ENCODE measurements at regions not wholly inside any gene's neighbourhood (a gene's known extent, or its start where the extent isn't known, plus 50 kb on each side); places are given as distances from the start of the nearest gene placed in this dataset.

DNA sequence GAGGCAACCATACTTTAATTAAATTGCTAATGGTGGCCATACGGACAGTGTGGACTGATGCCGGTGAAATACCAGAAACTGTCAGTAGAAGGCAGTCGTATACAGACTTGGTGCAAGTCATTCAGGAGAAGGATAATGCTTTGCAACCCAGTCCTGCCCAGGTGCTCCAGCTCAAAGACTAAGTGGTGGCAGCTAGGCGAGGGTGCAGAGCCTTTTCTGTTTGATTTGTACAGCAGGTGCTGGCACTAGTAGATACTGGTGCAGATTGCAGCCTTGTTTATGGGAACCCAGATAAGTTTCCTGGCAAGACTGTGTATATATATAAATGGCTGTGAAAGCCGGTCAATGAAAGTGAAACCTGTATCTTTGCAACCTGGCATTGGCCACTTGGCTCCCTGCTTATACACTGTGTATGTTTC is 208.3 kb upstream of the SYT4 start:
- Histone ChIP-seq H3K36me3 (ENCODE audit: insufficient read depth, low read length) (no peaks in the 10 kb centered on the region), H3K27ac (ENCODE audit: low read depth in 1 of 2, low read length in 2 of 2) (no peak overlapping the region), H3K9me3 (ENCODE audit: control insufficient read depth in 1 of 2, insufficient read depth in 1 of 2, low read length in 2 of 2) (peaks cover 0 to 28% of the 10 kb centered on the region in 2 experiments), H3K4me1 (ENCODE audit: insufficient read depth, low read length) (no peaks in the 10 kb centered on the region), H3K4me3 (ENCODE audit: low read length) (no peak overlapping the region), H3K27me3 (ENCODE audit: control insufficient read depth in 1 of 2, insufficient read depth in 2 of 2, low read length in 2 of 2) (no peaks in the 10 kb centered on the region)
- no peak for TF ChIP-seq CTCF (IDR thresholded peaks at IDR 0.05)
- no peaks in the 10 kb centered on the region for H3K27me3 Mint-ChIP-seq
- H3K9me3 Mint-ChIP-seq = peaks cover 13% of the 10 kb centered on the region
- no peak for DNase-seq
- no peaks in the 10 kb centered on the region for H3K36me3 Mint-ChIP-seq (ENCODE audit: low read depth)
- ChIA-PET CTCF (no interaction called here), POLR2A (no interaction called here)
- no peak overlapping the region for H3K4me3 Mint-ChIP-seq
- H3K27ac Mint-ChIP-seq = no peak overlapping the region
- no peak for ATAC-seq (ENCODE audit: poor library complexity)
- H3K4me1 Mint-ChIP-seq (ENCODE audit: low read depth) = no peaks in the 10 kb centered on the region
- intact Hi-C loops (cut with DNase I, micrococcal nuclease) = no loop called here

DNA sequence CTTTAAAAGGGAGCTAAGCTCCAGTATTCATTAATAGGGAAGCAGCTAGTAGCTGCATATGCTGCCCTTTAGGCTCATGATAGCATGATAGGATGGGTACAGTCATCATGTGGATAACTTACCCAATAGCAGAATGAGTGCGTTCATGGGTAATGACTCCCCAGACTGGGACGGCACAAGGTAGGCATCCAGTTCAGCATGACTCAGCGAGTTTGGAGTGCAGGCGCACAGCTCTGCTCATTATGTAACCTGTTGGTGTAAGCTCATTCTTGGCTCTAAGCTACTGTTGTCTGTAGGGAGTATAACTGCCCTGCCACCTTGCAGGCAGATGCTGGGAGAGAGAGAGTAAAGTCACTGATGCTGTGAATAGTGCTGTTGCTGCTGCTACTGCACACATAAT is 209.2 kb upstream of the SYT4 start:
- H3K9me3 ChIP-seq (ENCODE audit: control insufficient read depth in 1 of 2, insufficient read depth in 1 of 2, low read length in 2 of 2) = peaks cover 0 to 27% of the 10 kb centered on the region in 2 experiments
- H3K36me3 Mint-ChIP-seq (ENCODE audit: low read depth) = no peaks in the 10 kb centered on the region
- intact Hi-C loops (cut with DNase I, micrococcal nuclease) = no loop called here
- H3K27me3 Mint-ChIP-seq = no peaks in the 10 kb centered on the region
- H3K36me3 ChIP-seq (ENCODE audit: insufficient read depth, low read length) = no peaks in the 10 kb centered on the region
- H3K27ac Mint-ChIP-seq = no peak overlapping the region
- H3K4me3 Mint-ChIP-seq = no peak overlapping the region
- DNase-seq (peak in 3 of 14 experiments; percentile 2 to 22 (median 14)), ATAC-seq (ENCODE audit: poor library complexity) (no peak)
- no peaks in the 10 kb centered on the region for H3K4me1 Mint-ChIP-seq (ENCODE audit: low read depth)
- H3K27ac ChIP-seq (ENCODE audit: low read depth in 1 of 2, low read length in 2 of 2) = no peak overlapping the region
- peaks cover 8% of the 10 kb centered on the region for H3K9me3 Mint-ChIP-seq
- ChIA-PET CTCF (no interaction called here), POLR2A (no interaction called here)
- H3K4me3 ChIP-seq (ENCODE audit: low read length) = no peak overlapping the region
- no peaks in the 10 kb centered on the region for H3K27me3 ChIP-seq (ENCODE audit: control insufficient read depth in 1 of 2, insufficient read depth in 2 of 2, low read length in 2 of 2)
- no peak for TF ChIP-seq CTCF (IDR thresholded peaks at IDR 0.05)
- no peaks in the 10 kb centered on the region for H3K4me1 ChIP-seq (ENCODE audit: insufficient read depth, low read length)

DNA sequence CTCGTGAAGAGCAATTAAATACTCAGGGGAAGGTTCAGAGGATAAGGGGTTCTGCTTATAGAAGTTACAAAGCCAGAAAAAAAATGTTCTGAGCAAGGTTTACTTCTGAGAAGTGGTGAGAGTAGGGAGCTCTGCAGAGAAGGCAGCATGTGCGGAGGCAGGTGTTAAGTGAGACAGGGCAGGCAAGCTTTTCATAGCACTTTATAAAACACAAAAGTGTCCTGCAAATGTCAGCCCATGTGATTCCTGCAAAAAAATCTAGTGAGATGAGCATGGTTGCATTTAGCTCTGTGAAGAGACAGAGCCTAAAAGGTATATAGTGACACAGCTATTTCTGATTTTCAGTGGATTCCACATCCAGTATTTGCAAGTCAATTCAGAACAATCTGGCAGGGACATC is 223.8 kb upstream of the SYT4 start:
- DNase-seq (no peak), ATAC-seq (ENCODE audit: poor library complexity) (no peak)

More for the DNA sequence above, 223.8 kb upstream of the SYT4 start:
- TF ChIP-seq CTCF (IDR thresholded peaks at IDR 0.05) = no peak
- Mint-ChIP-seq H3K27ac (no peak overlapping the region), H3K4me1 (ENCODE audit: low read depth) (no peaks in the 10 kb centered on the region), H3K4me3 (no peak overlapping the region), H3K27me3 (no peaks in the 10 kb centered on the region), H3K9me3 (peaks cover 19% of the 10 kb centered on the region), H3K36me3 (ENCODE audit: low read depth) (no peaks in the 10 kb centered on the region)
- no peaks in the 10 kb centered on the region for H3K9me3 ChIP-seq (ENCODE audit: control insufficient read depth in 1 of 2, insufficient read depth in 1 of 2, low read length in 2 of 2)
- no peak overlapping the region for H3K27ac ChIP-seq (ENCODE audit: low read depth in 1 of 2, low read length in 2 of 2)
- H3K4me1 ChIP-seq (ENCODE audit: insufficient read depth, low read length) = no peaks in the 10 kb centered on the region
- H3K4me3 ChIP-seq (ENCODE audit: low read length) = no peak overlapping the region
- H3K27me3 ChIP-seq (ENCODE audit: control insufficient read depth in 1 of 2, insufficient read depth in 2 of 2, low read length in 2 of 2) = no peaks in the 10 kb centered on the region
- no peaks in the 10 kb centered on the region for H3K36me3 ChIP-seq (ENCODE audit: insufficient read depth, low read length)
- ChIA-PET POLR2A (no interaction called here), CTCF (no interaction called here)
- intact Hi-C loops (cut with DNase I, micrococcal nuclease) = no loop called here
